CD8-positive, alpha-beta memory T cell (primary cell): ENCODE measurements at regions not wholly inside any gene's neighbourhood (a gene's known extent, or its start where the extent isn't known, plus 50 kb on each side); places are given as distances from the start of the nearest gene placed in this dataset.
"Not testable (repeated sequence)": the region's sequence is repeated elsewhere in the genome, so short reads cannot be mapped to it uniquely, and the experiment has no call there.

Experiments
- CTCF ChIA-PET: fragments of 350-600 bp; sonication (Branson Sonifier 250); formaldehyde crosslinking; loops from one replicate; lab custom pipeline; 2021; ENCODE audit warnings: antibody characterized with exemption; lab: Charles Lee
- POLR2A ChIA-PET: fragments of 350-600 bp; sonication (Branson Sonifier 250); formaldehyde crosslinking; loops from one replicate; lab custom pipeline; 2021; ENCODE audit warnings: antibody characterized with exemption; lab: Charles Lee
- DNase-seq, 5 donors: peaks; one replicate each; pipeline versions ENCODE4 v3.0.0 to v3.0.0-alpha.2; 2020 to 2022; ENCODE audit warnings: mixed read lengths in 1 of 5
- H3K27ac ChIP-seq: one replicate; pipeline ENCODE4 v1.7.0; 2013; ENCODE audit warnings: low read depth, mild to moderate bottlenecking, low read length, moderate library complexity
- H3K27me3 ChIP-seq: 2 replicates; pipeline ENCODE4 v1.7.0; 2013; ENCODE audit warnings: low read length, mild to moderate bottlenecking; ENCODE audit not compliant: insufficient read depth, poor library complexity, severe bottlenecking
- H3K36me3 ChIP-seq: 2 replicates; pipeline ENCODE4 v1.7.0; 2013; ENCODE audit warnings: mild to moderate bottlenecking, low read length, moderate library complexity; ENCODE audit not compliant: insufficient read depth
- H3K4me1 ChIP-seq: 2 replicates; pipeline ENCODE4 v1.7.0; 2013; ENCODE audit warnings: mild to moderate bottlenecking, low read length, moderate library complexity; ENCODE audit not compliant: insufficient read depth
- H3K4me3 ChIP-seq: 2 replicates; pipeline ENCODE4 v1.7.0; 2013; ENCODE audit warnings: mild to moderate bottlenecking, low read length
- H3K9me3 ChIP-seq: 2 replicates; pipeline ENCODE4 v1.7.0; 2013; ENCODE audit warnings: mild to moderate bottlenecking, low read length
- H3K27ac Mint-ChIP-seq, 8 donors: one replicate each; pipeline ENCODE4 v1.8.0; 2020 to 2021; ENCODE audit warnings: mixed read lengths in 8 of 8, mild to moderate bottlenecking in 6 of 8, inconsistent platforms in 3 of 8, moderate library complexity in 3 of 8
- H3K27me3 Mint-ChIP-seq, 2 donors: one replicate each; pipeline ENCODE4 v1.8.0; 2020 to 2021; ENCODE audit warnings: mixed read lengths in 2 of 2, mild to moderate bottlenecking in 1 of 2, moderate library complexity in 1 of 2
- H3K36me3 Mint-ChIP-seq, 3 donors: one replicate each; pipeline ENCODE4 v1.8.0; 2020 to 2021; ENCODE audit warnings: mixed read lengths in 3 of 3, inconsistent platforms in 1 of 3, mild to moderate bottlenecking in 1 of 3
- H3K4me1 Mint-ChIP-seq, 3 donors: one replicate each; pipeline ENCODE4 v1.8.0; 2020 to 2021; ENCODE audit warnings: mixed read lengths in 3 of 3, inconsistent platforms in 1 of 3, mild to moderate bottlenecking in 1 of 3
- H3K4me3 Mint-ChIP-seq, 7 donors: one replicate each; pipeline ENCODE4 v1.8.0; 2020 to 2021; ENCODE audit warnings: mixed read lengths in 7 of 7, mild to moderate bottlenecking in 6 of 7, moderate library complexity in 4 of 7, inconsistent platforms in 2 of 7
- H3K9me3 Mint-ChIP-seq, 5 donors: one replicate each; pipeline ENCODE4 v1.8.0; 2020 to 2022; ENCODE audit warnings: mixed read lengths in 5 of 5, mild to moderate bottlenecking in 3 of 5, moderate library complexity in 2 of 5, inconsistent platforms in 1 of 5

DNA sequence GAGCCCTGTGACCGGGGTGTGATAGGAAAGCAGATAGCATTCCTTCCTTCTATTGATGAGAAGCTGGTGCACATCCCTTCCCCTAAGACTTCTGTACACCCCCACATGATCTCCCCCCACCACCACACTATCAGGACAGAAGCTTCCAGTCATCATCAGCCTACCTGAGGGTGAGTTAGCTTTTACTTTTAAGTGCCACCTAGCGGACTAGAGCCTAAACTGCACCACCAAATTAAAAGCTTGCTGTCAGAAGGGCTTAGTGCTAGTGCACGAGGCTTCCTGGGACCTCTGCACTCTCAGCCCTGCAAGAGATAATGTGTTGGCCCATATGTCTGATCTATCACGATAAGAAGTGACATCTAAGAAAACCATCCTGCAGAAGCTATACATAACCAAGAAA is 181.7 kb downstream of the SPIN4 start:
- not testable (repeated sequence) for H3K27me3 ChIP-seq

DNA sequence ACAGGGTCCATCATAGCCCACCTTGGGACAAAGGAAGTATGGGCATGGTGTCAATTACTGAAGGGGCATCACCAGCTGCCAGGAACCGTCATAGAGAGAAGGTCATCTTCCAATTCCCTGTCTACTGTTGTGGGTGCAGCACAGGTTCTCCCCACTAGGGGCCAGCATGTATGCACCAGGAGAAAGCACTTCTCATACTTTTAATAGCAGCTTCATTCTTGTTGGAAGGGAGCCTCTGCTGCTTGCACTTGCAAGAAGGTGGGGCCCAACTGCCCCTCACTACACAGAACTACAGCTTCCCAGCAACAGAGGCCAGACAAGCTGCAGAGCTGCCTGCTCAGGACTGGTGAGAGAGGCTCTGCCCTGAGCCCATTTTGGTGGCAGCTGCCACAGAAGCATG is 182.2 kb downstream of the SPIN4 start:
- H3K27me3 ChIP-seq, H3K27me3 Mint-ChIP-seq, H3K27ac Mint-ChIP-seq, H3K4me1 ChIP-seq, H3K4me3 Mint-ChIP-seq, H3K27ac ChIP-seq, CTCF ChIA-PET, H3K36me3 Mint-ChIP-seq, H3K4me1 Mint-ChIP-seq, DNase-seq, H3K4me3 ChIP-seq, H3K36me3 ChIP-seq, POLR2A ChIA-PET, H3K9me3 ChIP-seq, H3K9me3 Mint-ChIP-seq: not testable (repeated sequence)

More for the DNA sequence above, 181.7 kb downstream of the SPIN4 start:
- H3K4me1 ChIP-seq, H3K36me3 Mint-ChIP-seq, H3K27ac Mint-ChIP-seq, H3K4me3 ChIP-seq, CTCF ChIA-PET, H3K4me3 Mint-ChIP-seq, H3K9me3 ChIP-seq, H3K27ac ChIP-seq, H3K27me3 Mint-ChIP-seq, DNase-seq, POLR2A ChIA-PET, H3K36me3 ChIP-seq, H3K4me1 Mint-ChIP-seq, H3K9me3 Mint-ChIP-seq: not testable (repeated sequence)

DNA sequence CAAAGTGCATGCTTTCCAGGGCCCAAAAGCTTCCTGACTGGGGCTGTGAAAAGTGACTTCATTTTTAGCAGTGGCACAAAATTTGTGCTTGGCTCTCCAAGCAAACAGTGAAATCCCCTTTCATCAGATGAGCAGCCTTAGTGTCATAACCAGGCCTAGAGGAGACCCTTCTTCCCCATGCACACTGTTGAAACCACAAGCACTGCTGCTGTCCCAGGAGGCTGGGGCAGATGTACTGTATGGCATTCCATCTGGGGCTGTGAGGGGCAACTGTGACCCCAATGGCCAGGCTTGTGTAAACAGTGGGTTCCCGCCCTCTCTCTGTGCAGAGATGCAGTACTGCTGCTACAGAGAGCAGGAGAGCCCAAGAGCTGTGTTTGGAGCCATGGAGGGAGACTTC is 184.1 kb downstream of the SPIN4 start:
- H3K36me3 Mint-ChIP-seq, H3K27me3 Mint-ChIP-seq, H3K4me1 ChIP-seq, H3K27ac ChIP-seq, CTCF ChIA-PET, H3K36me3 ChIP-seq, H3K9me3 ChIP-seq, H3K4me3 ChIP-seq, H3K4me1 Mint-ChIP-seq, H3K27ac Mint-ChIP-seq, H3K27me3 ChIP-seq, DNase-seq, POLR2A ChIA-PET, H3K9me3 Mint-ChIP-seq, H3K4me3 Mint-ChIP-seq: not testable (repeated sequence)

DNA sequence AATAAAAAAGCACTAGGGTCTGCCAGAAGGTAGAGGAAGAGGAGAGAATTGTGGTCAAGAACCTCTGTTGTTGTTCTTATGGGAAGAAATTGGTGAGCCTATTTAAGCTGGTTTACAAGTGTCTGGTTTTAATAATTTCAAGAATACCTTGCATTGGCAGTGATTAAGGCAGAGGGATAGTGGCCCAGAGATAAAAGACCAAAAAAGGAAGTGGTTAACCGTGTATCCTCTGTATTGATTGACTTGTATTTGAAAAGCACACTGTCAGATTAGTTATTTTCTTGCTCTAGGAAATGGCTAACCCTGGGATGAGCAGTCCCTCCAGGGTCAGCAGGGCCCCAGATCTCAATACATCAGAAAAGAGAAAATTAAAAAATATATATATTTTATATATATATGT is 190.1 kb downstream of the SPIN4 start:
- H3K27ac ChIP-seq, H3K4me3 ChIP-seq, H3K4me1 Mint-ChIP-seq, H3K4me3 Mint-ChIP-seq, H3K36me3 ChIP-seq, H3K27me3 ChIP-seq, H3K36me3 Mint-ChIP-seq, H3K4me1 ChIP-seq, H3K9me3 ChIP-seq, H3K27me3 Mint-ChIP-seq, POLR2A ChIA-PET, H3K27ac Mint-ChIP-seq, CTCF ChIA-PET, DNase-seq, H3K9me3 Mint-ChIP-seq: not testable (repeated sequence)

DNA sequence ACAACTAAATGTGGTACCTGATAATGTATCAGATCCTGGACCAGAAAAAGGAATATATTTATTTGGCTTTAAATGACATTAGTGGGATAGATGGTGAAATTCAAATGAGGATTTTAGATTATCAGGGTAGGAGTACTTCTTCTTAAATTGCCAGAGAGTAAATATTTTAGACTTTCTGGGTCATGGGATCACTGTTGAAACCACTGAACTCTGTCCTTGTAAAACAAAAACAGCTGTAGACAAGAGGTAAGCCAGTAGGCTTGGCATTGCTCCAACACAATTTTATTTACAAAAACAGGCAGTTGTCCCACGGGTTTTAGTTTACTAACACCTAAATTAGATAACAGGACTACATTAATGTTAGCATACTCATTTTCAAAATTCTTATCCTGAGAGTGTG is 190.8 kb downstream of the SPIN4 start:
- H3K9me3 ChIP-seq, DNase-seq, H3K36me3 ChIP-seq, H3K4me3 ChIP-seq, H3K27ac Mint-ChIP-seq, H3K4me1 Mint-ChIP-seq, H3K4me1 ChIP-seq, CTCF ChIA-PET, H3K4me3 Mint-ChIP-seq, H3K27me3 ChIP-seq, H3K36me3 Mint-ChIP-seq, POLR2A ChIA-PET, H3K27me3 Mint-ChIP-seq, H3K9me3 Mint-ChIP-seq, H3K27ac ChIP-seq: not testable (repeated sequence)

DNA sequence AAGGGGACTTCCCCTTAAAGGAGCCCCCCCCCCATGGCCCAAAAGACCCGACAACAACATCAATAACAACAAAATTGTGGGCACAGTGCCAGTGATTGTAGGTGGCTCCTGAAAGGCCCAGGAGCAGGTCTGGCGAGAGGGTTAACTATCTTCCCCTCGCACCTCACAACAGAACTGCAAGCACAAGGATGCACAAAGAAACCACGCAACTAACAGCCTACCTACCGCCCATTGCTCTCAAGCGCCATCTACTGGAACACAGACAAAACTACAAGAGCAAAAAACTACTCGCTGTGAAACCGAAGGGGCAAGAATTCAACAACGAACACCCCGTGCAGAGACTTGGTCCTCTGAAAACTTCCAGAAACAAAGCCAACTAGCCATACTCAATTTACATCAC is 205.6 kb downstream of the SPIN4 start:
- DNase-seq, H3K4me3 Mint-ChIP-seq, H3K4me1 ChIP-seq, H3K27ac Mint-ChIP-seq, H3K4me3 ChIP-seq, H3K27ac ChIP-seq, H3K9me3 Mint-ChIP-seq, H3K4me1 Mint-ChIP-seq, H3K36me3 ChIP-seq, CTCF ChIA-PET, H3K27me3 Mint-ChIP-seq, H3K9me3 ChIP-seq, H3K36me3 Mint-ChIP-seq, POLR2A ChIA-PET, H3K27me3 ChIP-seq: not testable (repeated sequence)

DNA sequence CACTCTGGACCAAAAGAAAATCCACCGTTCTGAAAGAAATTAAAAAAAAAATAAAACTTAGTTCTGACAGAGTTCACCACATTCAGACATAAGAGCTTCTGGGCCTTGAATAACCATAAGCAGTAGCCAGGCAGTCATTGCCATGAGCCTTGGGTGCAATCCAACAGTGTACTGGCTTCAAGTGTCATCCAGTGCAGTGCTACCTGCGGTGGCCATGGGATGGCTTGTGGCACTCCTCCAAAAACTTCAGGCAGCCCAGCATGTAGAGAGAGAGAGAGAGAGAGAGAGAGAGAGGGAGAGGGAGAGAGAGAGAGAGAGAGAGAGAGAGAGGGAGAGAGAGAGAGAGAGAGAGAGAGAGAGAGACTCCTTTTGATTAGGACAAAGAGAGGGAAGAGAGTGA is 208.5 kb downstream of the SPIN4 start:
- H3K4me1 ChIP-seq, H3K9me3 ChIP-seq, H3K9me3 Mint-ChIP-seq, H3K27ac ChIP-seq, H3K4me3 Mint-ChIP-seq, H3K27me3 Mint-ChIP-seq, H3K27ac Mint-ChIP-seq, H3K4me1 Mint-ChIP-seq, H3K4me3 ChIP-seq, H3K36me3 ChIP-seq, CTCF ChIA-PET, H3K27me3 ChIP-seq, DNase-seq, POLR2A ChIA-PET, H3K36me3 Mint-ChIP-seq: not testable (repeated sequence)

DNA sequence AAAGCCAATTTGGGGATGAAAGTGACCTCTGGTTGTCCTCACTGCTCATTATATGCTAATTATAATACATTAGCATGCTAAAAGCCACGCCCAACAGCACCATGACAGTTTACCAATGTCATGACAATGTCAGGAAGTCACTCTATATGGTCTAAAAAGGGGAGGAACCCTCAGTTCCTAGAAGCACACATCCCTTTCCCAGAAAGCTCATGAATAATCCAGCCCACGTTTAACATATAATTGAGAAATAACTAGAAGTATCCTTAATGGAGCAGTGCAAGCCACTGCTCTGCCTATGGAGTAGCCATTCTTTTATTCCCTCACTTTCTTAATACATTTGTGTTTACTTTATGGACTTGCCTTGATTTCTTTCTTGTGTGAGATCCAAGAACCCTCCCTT is 215.3 kb downstream of the SPIN4 start:
- H3K9me3 Mint-ChIP-seq, H3K36me3 Mint-ChIP-seq, CTCF ChIA-PET, H3K4me1 Mint-ChIP-seq, H3K27me3 ChIP-seq, H3K9me3 ChIP-seq, H3K4me1 ChIP-seq, H3K27ac ChIP-seq, DNase-seq, H3K36me3 ChIP-seq, H3K27me3 Mint-ChIP-seq, POLR2A ChIA-PET, H3K4me3 Mint-ChIP-seq, H3K27ac Mint-ChIP-seq, H3K4me3 ChIP-seq: not testable (repeated sequence)

DNA sequence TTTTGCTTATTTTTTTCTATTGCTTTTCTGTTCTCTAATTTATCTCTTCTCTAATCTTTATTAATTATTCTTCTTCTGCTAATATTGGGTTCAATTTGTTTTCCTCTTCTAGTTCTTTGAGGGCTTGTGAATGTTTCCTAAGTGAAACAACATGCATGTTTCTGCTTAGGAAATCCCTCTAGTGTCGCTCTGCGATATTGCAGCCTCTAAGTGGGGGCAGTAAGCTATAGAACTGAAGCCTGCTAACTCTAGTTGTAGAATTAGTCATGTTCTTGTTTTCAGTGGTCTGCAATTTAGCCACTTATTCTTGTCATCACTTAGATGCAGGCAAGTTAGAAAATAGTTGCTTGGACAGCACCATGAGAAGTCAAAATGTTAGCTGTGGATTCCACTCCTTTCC is 222.6 kb downstream of the SPIN4 start:
- H3K4me3 ChIP-seq: no peak overlapping the region
- H3K36me3 Mint-ChIP-seq: no peaks in the 10 kb centered on the region
- no peaks in the 10 kb centered on the region for H3K9me3 ChIP-seq
- peaks cover 0 to 1% (median 0%) of the 10 kb centered on the region in 3 donors for H3K4me1 Mint-ChIP-seq
- ChIA-PET CTCF (no interaction called here), POLR2A (no interaction called here)
- H3K4me3 Mint-ChIP-seq: no peak overlapping the region
- no peak for DNase-seq
- H3K27me3 Mint-ChIP-seq: peaks cover 0 to 1% of the 10 kb centered on the region in 2 donors
- H3K27ac Mint-ChIP-seq: no peak overlapping the region
- no peak overlapping the region for H3K27ac ChIP-seq
- H3K9me3 Mint-ChIP-seq: no peaks in the 10 kb centered on the region
- no peaks in the 10 kb centered on the region for H3K36me3 ChIP-seq
- no peaks in the 10 kb centered on the region for H3K4me1 ChIP-seq
- H3K27me3 ChIP-seq: no peaks in the 10 kb centered on the region
